CD4-positive, alpha-beta memory T cell (primary cell): ENCODE measurements at regions not wholly inside any gene's neighbourhood (a gene's known extent, or its start where the extent isn't known, plus 50 kb on each side); places are given as distances from the start of the nearest gene placed in this dataset.
"Not testable (repeated sequence)": the region's sequence is repeated elsewhere in the genome, so short reads cannot be mapped to it uniquely, and the experiment has no call there.

Experiments used
- CTCF ChIA-PET: fragments of 350-600 bp; sonication (Branson Sonifier 250); formaldehyde crosslinking; loops from one replicate; lab custom pipeline; 2021; ENCODE audit warnings: inconsistent platforms; ENCODE audit not compliant: partially characterized antibody; lab: Charles Lee
- POLR2A ChIA-PET: fragments of 350-600 bp; sonication (Branson Sonifier 250); formaldehyde crosslinking; loops from one replicate; lab custom pipeline; 2021; ENCODE audit not compliant: partially characterized antibody; lab: Charles Lee
- DNase-seq, 5 donors: peaks; one replicate each; pipeline versions ENCODE4 v3.0.0 to v3.0.0-alpha.2; 2020 to 2022; ENCODE audit warnings: mixed read lengths in 1 of 5
- H3K27ac ChIP-seq: one replicate; pipeline ENCODE4 v1.7.0; 2013; ENCODE audit warnings: low read depth, low read length
- H3K27me3 ChIP-seq: 2 replicates; pipeline ENCODE4 v1.7.0; 2013; ENCODE audit warnings: mild to moderate bottlenecking, low read length, moderate library complexity; ENCODE audit not compliant: insufficient read depth
- H3K36me3 ChIP-seq: 2 replicates; pipeline ENCODE4 v1.7.0; 2013; ENCODE audit warnings: mild to moderate bottlenecking, low read length, moderate library complexity; ENCODE audit not compliant: insufficient read depth
- H3K4me1 ChIP-seq: 2 replicates; pipeline ENCODE4 v1.7.0; 2013; ENCODE audit warnings: mild to moderate bottlenecking, low read length, moderate library complexity; ENCODE audit not compliant: insufficient read depth
- H3K4me3 ChIP-seq, 2 donors: one replicate each; pipeline ENCODE4 v1.7.0; 2013; ENCODE audit warnings: low read length in 2 of 2, mild to moderate bottlenecking in 1 of 2
- H3K9me3 ChIP-seq, 2 donors: one replicate each; pipeline ENCODE4 v1.7.0; 2013; ENCODE audit warnings: low read length in 2 of 2, control low read depth in 1 of 2; ENCODE audit not compliant: control insufficient read depth in 1 of 2
- H3K27ac Mint-ChIP-seq, 7 donors: one replicate each; pipeline ENCODE4 v1.8.0; 2020 to 2021; ENCODE audit warnings: mixed read lengths in 7 of 7, mild to moderate bottlenecking in 6 of 7, inconsistent platforms in 3 of 7, moderate library complexity in 3 of 7
- H3K27me3 Mint-ChIP-seq, 2 donors: one replicate each; pipeline ENCODE4 v1.8.0; 2020 to 2021; ENCODE audit warnings: mixed read lengths in 2 of 2
- H3K36me3 Mint-ChIP-seq, 2 donors: one replicate each; pipeline ENCODE4 v1.8.0; 2020 to 2021; ENCODE audit warnings: mixed read lengths in 2 of 2, inconsistent platforms in 1 of 2, mild to moderate bottlenecking in 1 of 2
- H3K4me1 Mint-ChIP-seq, 4 donors: one replicate each; pipeline ENCODE4 v1.8.0; 2020 to 2021; ENCODE audit warnings: mixed read lengths in 4 of 4, mild to moderate bottlenecking in 1 of 4
- H3K4me3 Mint-ChIP-seq, 8 donors: one replicate each; pipeline ENCODE4 v1.8.0; 2020 to 2021; ENCODE audit warnings: mixed read lengths in 8 of 8, mild to moderate bottlenecking in 7 of 8, moderate library complexity in 6 of 8, inconsistent platforms in 3 of 8
- H3K9me3 Mint-ChIP-seq, 8 donors: one replicate each; pipeline ENCODE4 v1.8.0; 2020 to 2021; ENCODE audit warnings: mixed read lengths in 8 of 8, mild to moderate bottlenecking in 5 of 8, inconsistent platforms in 3 of 8, moderate library complexity in 1 of 8
- intact Hi-C: fragments of 100-400 bp; cut with micrococcal nuclease; formaldehyde crosslinking; loops from one replicate; pipeline ENCODE4 v1.15.1; 2023

- no peak overlapping the region for H3K4me3 Mint-ChIP-seq
- H3K9me3 ChIP-seq = peaks cover 0 to 3% of the 10 kb centered on the region in 2 donors
- H3K36me3 ChIP-seq = no peaks in the 10 kb centered on the region
- ChIA-PET POLR2A (no interaction called here), CTCF (no interaction called here)
- no peaks in the 10 kb centered on the region for H3K27me3 ChIP-seq
- H3K27me3 Mint-ChIP-seq = peaks cover 0 to 1% of the 10 kb centered on the region in 2 donors
- H3K4me3 ChIP-seq = no peak overlapping the region
- H3K4me1 Mint-ChIP-seq = no peaks in the 10 kb centered on the region
- no peak overlapping the region for H3K27ac Mint-ChIP-seq
- no peaks in the 10 kb centered on the region for H3K4me1 ChIP-seq
- no peak overlapping the region for H3K27ac ChIP-seq
- peak in 1 of 5 donors; percentile 32 for DNase-seq
- H3K9me3 Mint-ChIP-seq = no peaks in the 10 kb centered on the region
- intact Hi-C loops = no loop called here
- no peaks in the 10 kb centered on the region for H3K36me3 Mint-ChIP-seq
Measured at GRCh38 chr15:20344601-20345400, 196.8 kb downstream of the GOLGA6L6 start.

- intact Hi-C loops, H3K4me1 ChIP-seq, H3K9me3 ChIP-seq: not testable (repeated sequence)
Measured at GRCh38 chr15:20343395-20344211, 198.0 kb downstream of the GOLGA6L6 start.

GRCh38 chr15:20342601-20343394 lies 198.8 kb downstream of the GOLGA6L6 start:
- peak in 1 of 5 donors; percentile 41 for DNase-seq
- POLR2A ChIA-PET, H3K9me3 Mint-ChIP-seq, H3K4me1 Mint-ChIP-seq, H3K27ac ChIP-seq, H3K27ac Mint-ChIP-seq, H3K4me3 Mint-ChIP-seq, H3K27me3 ChIP-seq, H3K27me3 Mint-ChIP-seq, H3K9me3 ChIP-seq, H3K36me3 Mint-ChIP-seq, CTCF ChIA-PET, H3K4me1 ChIP-seq, H3K4me3 ChIP-seq, intact Hi-C loops, H3K36me3 ChIP-seq: not testable (repeated sequence)

More at GRCh38 chr15:20343395-20344211, 198.0 kb downstream of the GOLGA6L6 start:
- H3K27me3 Mint-ChIP-seq, POLR2A ChIA-PET, H3K27ac ChIP-seq, H3K27me3 ChIP-seq, H3K36me3 ChIP-seq, H3K4me1 Mint-ChIP-seq, H3K4me3 ChIP-seq, H3K4me3 Mint-ChIP-seq, CTCF ChIA-PET, H3K27ac Mint-ChIP-seq, H3K9me3 Mint-ChIP-seq, H3K36me3 Mint-ChIP-seq: not testable (repeated sequence)
- DNase-seq = peak in 1 of 5 donors; percentile 28

GRCh38 chr15:20341901-20342600 lies 199.5 kb downstream of the GOLGA6L6 start:
- Histone ChIP-seq H3K4me3 (no peak overlapping the region), H3K36me3 (no peaks in the 10 kb centered on the region), H3K27me3 (no peaks in the 10 kb centered on the region), H3K27ac (no peak overlapping the region), H3K9me3 (peaks cover 0 to 7% of the 10 kb centered on the region in 2 donors), H3K4me1 (no peaks in the 10 kb centered on the region)
- ChIA-PET POLR2A (no interaction called here), CTCF (no interaction called here)
- peak in 4 of 5 donors; percentile 30 to 70 (median 44) for DNase-seq
- Mint-ChIP-seq H3K4me3 (no peak overlapping the region), H3K36me3 (no peaks in the 10 kb centered on the region), H3K9me3 (peaks cover 0 to 5% (median 3%) of the 10 kb centered on the region in 8 donors), H3K27me3 (no peaks in the 10 kb centered on the region), H3K27ac (no peak overlapping the region), H3K4me1 (no peaks in the 10 kb centered on the region)
- intact Hi-C loops = no loop called here

- Histone ChIP-seq H3K4me1 (no peaks in the 10 kb centered on the region), H3K36me3 (no peaks in the 10 kb centered on the region), H3K9me3 (peaks cover 0 to 8% of the 10 kb centered on the region in 2 donors), H3K27me3 (no peaks in the 10 kb centered on the region), H3K27ac (no peak overlapping the region), H3K4me3 (no peak overlapping the region)
- DNase-seq = peak in 4 of 5 donors; percentile 25 to 73 (median 50)
- H3K27ac Mint-ChIP-seq = no peak overlapping the region
- H3K9me3 Mint-ChIP-seq = peaks cover 0 to 10% (median 9%) of the 10 kb centered on the region in 8 donors
- H3K36me3 Mint-ChIP-seq = no peaks in the 10 kb centered on the region
- H3K4me1 Mint-ChIP-seq = no peaks in the 10 kb centered on the region
- CTCF ChIA-PET = no interaction called here
- intact Hi-C loops = no loop called here
- POLR2A ChIA-PET = no interaction called here
- no peak overlapping the region for H3K4me3 Mint-ChIP-seq
- no peaks in the 10 kb centered on the region for H3K27me3 Mint-ChIP-seq
Measured at GRCh38 chr15:20340931-20341661, 200.5 kb downstream of the GOLGA6L6 start.

- CTCF ChIA-PET = no interaction called here
- Mint-ChIP-seq H3K4me1 (no peaks in the 10 kb centered on the region), H3K36me3 (no peaks in the 10 kb centered on the region), H3K27ac (no peak overlapping the region), H3K4me3 (no peak overlapping the region), H3K9me3 (peaks cover 0 to 15% (median 9%) of the 10 kb centered on the region in 8 donors), H3K27me3 (no peaks in the 10 kb centered on the region)
- H3K4me1 ChIP-seq = no peaks in the 10 kb centered on the region
- H3K27ac ChIP-seq = no peak overlapping the region
- H3K9me3 ChIP-seq = peaks cover 0 to 8% of the 10 kb centered on the region in 2 donors
- intact Hi-C loops = no loop called here
- no peaks in the 10 kb centered on the region for H3K36me3 ChIP-seq
- no peaks in the 10 kb centered on the region for H3K27me3 ChIP-seq
- H3K4me3 ChIP-seq = no peak overlapping the region
- POLR2A ChIA-PET = no interaction called here
- DNase-seq = peak in 2 of 5 donors; percentile 31 to 59
Measured at GRCh38 chr15:20340331-20340811, 201.2 kb downstream of the GOLGA6L6 start.
